Lower leg skin (tissue), 4 donors: ENCODE measurements at regions not wholly inside any gene's neighbourhood (a gene's known extent, or its start where the extent isn't known, plus 50 kb on each side); places are given as distances from the start of the nearest gene placed in this dataset.
A peak's percentile ranks its signal among the peaks of the same experiment; 100 is the strongest.
"Not testable (repeated sequence)": the region's sequence is repeated elsewhere in the genome, so short reads cannot be mapped to it uniquely, and the experiment has no call there.

Experiments
- DNase-seq, 2 donors: peaks; one replicate each; pipeline ENCODE4 v3.0.0-alpha.2; 2019; ENCODE audit warnings: low spot score in 2 of 2
- H3K4me3 ChIP-seq: fragments of 200-600 bp; sonication (generic); 2 replicates; pipeline ENCODE4 v1.5.1; 2017; ENCODE audit warnings: mild to moderate bottlenecking, low read depth; ENCODE audit not compliant: poor library complexity, severe bottlenecking
- POLR2A ChIP-seq, 2 donors: fragments of 450-650 bp; IDR thresholded peaks; one replicate each; pipeline ENCODE4 v1.6.1; 2016 to 2017; ENCODE audit warnings: antibody characterized with exemption in 2 of 2, mild to moderate bottlenecking in 1 of 2, moderate library complexity in 1 of 2
- WGBS, 2 donors: methylation state at CpG; one replicate each; pipeline ENCODE4 v1.1.5; 2018; 5-methylcytosine and 5-hydroxymethylcytosine counted together
- intact Hi-C: fragments of 100-400 bp; cut with DNase I; formaldehyde crosslinking; loops from one replicate; pipeline ENCODE4 v1.15.0; 2023; ENCODE audit warnings: low total_unique reads
- TF ChIP-seq, protein P1 (sequence below), 3 donors: fragments of 450-650 bp; IDR thresholded peaks; one replicate each; pipeline ENCODE4 v1.5.1; 2016; ENCODE audit warnings: antibody characterized with exemption in 3 of 3, mild to moderate bottlenecking in 3 of 3, moderate library complexity in 2 of 3

DNA sequence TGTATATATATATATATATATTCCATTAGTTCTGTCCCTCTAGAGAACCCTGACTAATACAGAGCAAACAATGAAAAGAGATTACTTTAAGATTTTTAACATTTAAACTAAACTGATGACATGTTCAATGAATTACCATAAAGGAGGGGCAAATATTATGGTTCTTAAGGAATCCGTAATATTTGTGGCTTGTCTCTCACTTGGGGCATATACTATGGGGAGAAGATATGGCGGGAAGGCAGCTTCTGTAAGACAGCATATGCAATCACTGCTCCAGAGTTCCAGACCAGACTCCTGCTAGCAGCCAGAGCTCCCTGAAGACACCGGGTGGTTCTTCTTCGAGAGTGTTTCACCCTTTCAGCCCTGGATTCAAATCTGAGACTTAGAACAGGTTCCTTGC, 321.1 kb upstream of the NT5E start:
- no peak overlapping the region for H3K4me3 ChIP-seq
- intact Hi-C loops = no loop called here
- DNase-seq = no peak
- WGBS, 2 donors = 65 to 67% methylated on average over 4 of the region's 4 CpGs
- TF ChIP-seq, protein P1, sequence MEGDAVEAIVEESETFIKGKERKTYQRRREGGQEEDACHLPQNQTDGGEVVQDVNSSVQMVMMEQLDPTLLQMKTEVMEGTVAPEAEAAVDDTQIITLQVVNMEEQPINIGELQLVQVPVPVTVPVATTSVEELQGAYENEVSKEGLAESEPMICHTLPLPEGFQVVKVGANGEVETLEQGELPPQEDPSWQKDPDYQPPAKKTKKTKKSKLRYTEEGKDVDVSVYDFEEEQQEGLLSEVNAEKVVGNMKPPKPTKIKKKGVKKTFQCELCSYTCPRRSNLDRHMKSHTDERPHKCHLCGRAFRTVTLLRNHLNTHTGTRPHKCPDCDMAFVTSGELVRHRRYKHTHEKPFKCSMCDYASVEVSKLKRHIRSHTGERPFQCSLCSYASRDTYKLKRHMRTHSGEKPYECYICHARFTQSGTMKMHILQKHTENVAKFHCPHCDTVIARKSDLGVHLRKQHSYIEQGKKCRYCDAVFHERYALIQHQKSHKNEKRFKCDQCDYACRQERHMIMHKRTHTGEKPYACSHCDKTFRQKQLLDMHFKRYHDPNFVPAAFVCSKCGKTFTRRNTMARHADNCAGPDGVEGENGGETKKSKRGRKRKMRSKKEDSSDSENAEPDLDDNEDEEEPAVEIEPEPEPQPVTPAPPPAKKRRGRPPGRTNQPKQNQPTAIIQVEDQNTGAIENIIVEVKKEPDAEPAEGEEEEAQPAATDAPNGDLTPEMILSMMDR (IDR thresholded peaks at IDR 0.05) = no peak
- no peak for TF ChIP-seq POLR2A (IDR thresholded peaks at IDR 0.05)

- WGBS, 2 donors = 63 to 72% methylated on average over 3 of the region's 3 CpGs
These were observed 321.6 kb upstream of the NT5E start for GRCh38 chr6:85128256-85128655.

DNA sequence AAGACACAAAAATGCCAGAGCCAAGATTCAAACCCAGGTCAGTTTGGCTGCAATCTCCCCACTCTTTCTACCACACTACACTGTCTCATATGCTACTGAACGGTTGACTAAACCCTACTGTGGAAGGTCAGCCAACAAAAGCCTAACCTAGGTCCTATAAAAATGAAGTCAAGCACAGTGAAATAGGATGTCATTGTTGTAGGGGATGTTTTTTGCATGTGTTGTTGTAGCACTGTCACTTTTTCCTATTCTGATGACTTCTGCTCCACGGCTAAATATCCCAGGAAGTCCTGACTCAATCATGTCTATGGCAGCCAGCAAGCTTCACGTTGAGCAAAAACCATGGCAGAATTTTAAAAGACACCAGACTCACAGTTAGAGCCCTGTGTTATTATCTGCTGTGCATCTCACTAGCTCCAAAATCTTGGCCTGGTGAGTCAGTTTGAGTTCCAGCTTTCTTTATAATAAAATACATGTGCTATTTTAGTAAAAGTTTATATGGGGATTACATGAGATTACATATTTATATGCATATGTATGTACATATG, 322.1 kb upstream of the NT5E start:
- no peak for DNase-seq
- H3K4me3 ChIP-seq = no peak overlapping the region
- intact Hi-C loops = no loop called here
- 50 to 56% methylated on average over 3 of the region's 3 CpGs for WGBS, 2 donors
- TF ChIP-seq POLR2A (IDR thresholded peaks at IDR 0.05) = no peak
- TF ChIP-seq, protein P1 (IDR thresholded peaks at IDR 0.05) = no peak

More at GRCh38 chr6:85128256-85128655, 321.6 kb upstream of the NT5E start:
- DNase-seq, H3K4me3 ChIP-seq, intact Hi-C loops: not testable (repeated sequence)

DNA sequence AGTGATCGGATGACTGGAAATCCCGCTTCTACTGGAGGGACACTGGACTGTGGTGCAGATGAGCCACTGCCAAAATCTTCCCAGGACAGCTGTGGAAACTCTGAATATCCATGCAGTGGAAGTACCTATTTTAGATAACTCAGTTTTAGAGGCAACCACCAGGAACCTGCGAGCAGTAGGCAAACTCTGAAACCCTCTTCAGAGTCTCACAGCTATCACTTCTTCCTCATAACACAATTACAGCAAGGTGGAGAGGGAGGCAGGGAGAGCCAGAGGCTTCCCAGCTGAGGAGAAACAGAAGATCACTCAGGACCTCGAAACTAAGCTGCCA, 322.8 kb upstream of the NT5E start:
- no peak for DNase-seq
- H3K4me3 ChIP-seq = no peak overlapping the region
- TF ChIP-seq, protein P1 (IDR thresholded peaks at IDR 0.05) = no peak
- intact Hi-C loops = no loop called here
- WGBS, 2 donors = 57 to 58% methylated on average over 4 of the region's 4 CpGs

- WGBS, 2 donors = 10 to 17% methylated on average over 10 to 11 of the region's 11 CpGs
- DNase-seq = peak; percentile 40 to 90
- H3K4me3 ChIP-seq = no peak overlapping the region
- no peak for TF ChIP-seq POLR2A (IDR thresholded peaks at IDR 0.05)
- TF ChIP-seq, protein P1 (IDR thresholded peaks at IDR 0.05) = no peak
- intact Hi-C loops = no loop called here
These were observed 323.3 kb upstream of the NT5E start for GRCh38 chr6:85126485-85127167.

DNA sequence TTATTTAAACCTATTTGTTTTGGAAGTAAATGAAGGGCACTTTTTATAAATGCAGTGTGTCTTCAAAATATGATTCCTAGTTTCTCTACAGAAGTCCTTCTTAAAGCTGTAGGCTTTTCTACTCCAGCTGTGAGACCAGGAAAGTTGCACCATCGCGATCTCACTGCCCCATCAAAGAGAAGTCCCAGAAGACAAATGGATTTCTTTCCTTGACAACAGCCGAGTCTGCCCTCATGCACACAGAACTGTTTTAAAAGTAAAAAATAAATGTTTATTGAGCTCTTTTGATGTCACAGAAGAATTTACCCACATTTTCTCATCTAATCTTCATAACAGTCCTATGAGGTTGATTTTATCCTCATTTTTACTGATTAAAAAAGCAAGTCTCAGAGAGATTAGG, 324.4 kb upstream of the NT5E start:
- no peak for TF ChIP-seq POLR2A (IDR thresholded peaks at IDR 0.05)
- 38 to 46% methylated on average over 3 of the region's 3 CpGs for WGBS, 2 donors
- intact Hi-C loops = no loop called here
- DNase-seq = no peak
- no peak overlapping the region for H3K4me3 ChIP-seq
